ENCODE measurements at regions not wholly inside any gene's neighbourhood (a gene's known extent, or its start where the extent isn't known, plus 50 kb on each side); places are given as distances from the start of the nearest gene placed in this dataset.

GRCh38 chr6:71168233-71168765 is 120.3 kb upstream of the OGFRL1 start:
- ATAC-seq: no peak
- TF ChIP-seq CTCF (IDR thresholded peaks at IDR 0.05): no peak
- no peak for DNase-seq

GRCh38 chr6:71171497-71172070 is 117.0 kb upstream of the OGFRL1 start:
- Histone ChIP-seq H3K36me3 (no peaks in the 10 kb centered on the region), H3K27me3 (no peaks in the 10 kb centered on the region), H3K4me3 (no peak overlapping the region), H3K4me1 (no peaks in the 10 kb centered on the region), H3K27ac (no peak overlapping the region), H3K9me3 (no peaks in the 10 kb centered on the region)
- no peak for TF ChIP-seq CTCF (IDR thresholded peaks at IDR 0.05)
- DNase-seq (no peak), ATAC-seq (no peak)
- intact Hi-C loops (cut with DNase I): no loop called here

More at GRCh38 chr6:71168233-71168765, 120.3 kb upstream of the OGFRL1 start:
- intact Hi-C loops (cut with DNase I): no loop called here
- no peaks in the 10 kb centered on the region for H3K27me3 ChIP-seq
- H3K4me3 ChIP-seq: no peak overlapping the region
- H3K27ac ChIP-seq: no peak overlapping the region
- no peaks in the 10 kb centered on the region for H3K4me1 ChIP-seq
- no peaks in the 10 kb centered on the region for H3K36me3 ChIP-seq
- no peaks in the 10 kb centered on the region for H3K9me3 ChIP-seq

GRCh38 chr6:71179249-71179885 is 109.2 kb upstream of the OGFRL1 start:
- DNase-seq (no peak), ATAC-seq (no peak)
- H3K27ac ChIP-seq: no peak overlapping the region
- H3K9me3 ChIP-seq: no peaks in the 10 kb centered on the region
- no peaks in the 10 kb centered on the region for H3K4me1 ChIP-seq
- no peak for TF ChIP-seq CTCF (IDR thresholded peaks at IDR 0.05)
- H3K4me3 ChIP-seq: no peak overlapping the region
- no peaks in the 10 kb centered on the region for H3K27me3 ChIP-seq
- no peaks in the 10 kb centered on the region for H3K36me3 ChIP-seq
- intact Hi-C loops (cut with DNase I): no loop called here

- TF ChIP-seq CTCF (IDR thresholded peaks at IDR 0.05): no peak
- ATAC-seq: peak; percentile 72
- Histone ChIP-seq H3K9me3 (no peaks in the 10 kb centered on the region), H3K36me3 (no peaks in the 10 kb centered on the region), H3K27me3 (no peaks in the 10 kb centered on the region), H3K4me1 (no peaks in the 10 kb centered on the region), H3K27ac (no peak overlapping the region), H3K4me3 (no peak overlapping the region)
- intact Hi-C loops (cut with DNase I): no loop called here
- no peak for DNase-seq
These were observed 107.0 kb upstream of the OGFRL1 start for GRCh38 chr6:71181565-71181964.

GRCh38 chr6:71187141-71187540 is 101.5 kb upstream of the OGFRL1 start:
- TF ChIP-seq CTCF (IDR thresholded peaks at IDR 0.05): no peak
- Histone ChIP-seq H3K4me3 (no peak overlapping the region), H3K9me3 (no peaks in the 10 kb centered on the region), H3K27me3 (no peaks in the 10 kb centered on the region), H3K36me3 (no peaks in the 10 kb centered on the region), H3K4me1 (no peaks in the 10 kb centered on the region), H3K27ac (no peak overlapping the region)
- peak; percentile 47 for ATAC-seq
- no peak for DNase-seq
- intact Hi-C loops (cut with DNase I): no loop called here
